ENCODE measurements at regions not wholly inside any gene's neighbourhood (a gene's known extent, or its start where the extent isn't known, plus 50 kb on each side); places are given as distances from the start of the nearest gene placed in this dataset.

GRCh38 chr3:27059489-27059888 is 309.7 kb downstream of the NEK10 start:
- Histone ChIP-seq H3K56ac (ENCODE audit: low read length) (no peak overlapping the region), H4K5ac (ENCODE audit: low read length) (no peak overlapping the region), H3K4ac (ENCODE audit: low read depth, low read length) (no peak overlapping the region), H3K23ac (ENCODE audit: low read length) (no peak overlapping the region), H3K4me1 (ENCODE audit: control insufficient read depth, low read depth, low read length) (no peaks in the 10 kb centered on the region), H3K4me3 (ENCODE audit: low read length) (no peak overlapping the region), H4K8ac (ENCODE audit: low read depth, low read length) (no peak overlapping the region), H3K9ac (ENCODE audit: low read length) (no peak overlapping the region), H2AK5ac (ENCODE audit: low read length) (no peak overlapping the region), H3K18ac (ENCODE audit: low read length) (no peak overlapping the region), H2BK15ac (replicated peaks; ENCODE audit: low read depth) (no peak overlapping the region), H3K27me3 (ENCODE audit: insufficient read depth, low read length, poor library complexity) (no peaks in the 10 kb centered on the region), H2BK120ac (ENCODE audit: low read depth, low read length) (no peak overlapping the region), H3K79me2 (ENCODE audit: control insufficient read depth, insufficient read depth, low read length) (no peaks in the 10 kb centered on the region), H3K27ac (ENCODE audit: low read depth, low read length) (no peak overlapping the region), H3K36me3 (ENCODE audit: control insufficient read depth, insufficient read depth, low read length) (no peaks in the 10 kb centered on the region), H3K79me1 (ENCODE audit: low read length) (no peaks in the 10 kb centered on the region), H3K4me2 (ENCODE audit: low read length) (no peak overlapping the region), H2BK5ac (ENCODE audit: low read length) (no peak overlapping the region)
- DNase-seq, result no peak

All from mesendoderm (in vitro differentiated cells).